Embryonic facial prominence (tissue), 1 donor: ENCODE measurements at regions not wholly inside any gene's neighbourhood (a gene's known extent, or its start where the extent isn't known, plus 50 kb on each side); places are given as distances from the start of the nearest gene placed in this dataset.

Experiments
- DNase-seq: peaks from one replicate; pipeline ENCODE4 v3.0.0-alpha.2; 2016; ENCODE audit errors: extremely low spot score

DNA sequence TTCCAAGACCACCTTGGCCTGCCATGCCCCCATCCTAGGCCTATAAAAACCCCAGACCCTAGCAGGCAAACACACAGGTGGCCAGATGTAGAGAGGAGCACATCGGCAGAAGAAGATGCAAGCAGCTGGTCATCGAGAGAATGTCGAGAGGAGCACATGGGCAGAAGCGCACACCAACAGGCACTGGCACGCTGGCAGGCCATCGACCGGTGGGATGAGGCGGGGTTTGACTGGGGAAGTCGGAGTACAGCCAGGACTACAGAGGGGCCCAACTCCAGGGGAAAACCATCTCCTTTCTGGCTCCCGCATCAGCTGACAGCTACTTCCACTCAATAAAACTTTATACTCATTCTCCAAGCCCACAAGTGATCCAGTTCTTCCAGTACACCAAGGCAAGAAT, 283.1 kb upstream of the RGMB start:
- no peak for DNase-seq

DNA sequence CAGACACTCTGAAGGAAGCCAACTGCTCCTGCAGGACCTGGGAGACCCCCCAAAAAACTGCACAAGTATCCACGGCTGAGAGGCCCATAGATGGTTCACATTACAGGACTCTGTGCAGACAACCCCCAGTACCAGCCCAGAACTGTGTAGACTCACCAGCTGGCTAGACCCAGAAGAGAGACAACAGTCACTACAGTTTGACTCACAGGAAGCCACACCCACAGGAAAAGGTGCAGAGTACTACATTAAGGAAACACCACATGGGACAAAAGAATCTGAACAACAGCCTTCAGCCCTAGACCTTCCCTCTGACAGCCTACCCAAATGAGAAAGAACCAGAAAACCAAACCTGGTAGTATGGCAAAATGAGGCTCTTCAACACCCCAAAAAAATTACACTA, 281.2 kb upstream of the RGMB start:
- DNase-seq: no peak

- DNase-seq: no peak
Observed at GRCh38 chr5:98497418-98497817, 276.0 kb upstream of the RGMB start.

DNA sequence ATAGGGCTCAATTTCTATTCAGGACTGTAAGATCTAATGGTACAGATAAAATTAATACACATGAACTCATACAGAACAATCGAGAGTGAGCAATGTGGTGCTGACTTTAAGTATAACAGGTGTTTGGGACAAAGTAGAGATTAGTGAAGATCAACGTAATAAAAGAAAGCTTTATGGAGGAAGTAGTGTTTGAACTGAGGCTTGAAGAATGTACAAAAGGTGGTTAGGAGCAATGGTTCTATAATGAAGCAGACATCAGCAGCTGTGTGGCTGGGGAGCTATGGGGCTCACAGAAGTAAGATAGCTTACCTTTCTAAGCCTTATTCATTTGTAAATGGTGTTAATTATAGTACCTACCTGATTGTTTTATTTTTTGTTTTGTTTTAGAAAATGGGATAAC, 275.4 kb upstream of the RGMB start:
- DNase-seq: no peak

DNA sequence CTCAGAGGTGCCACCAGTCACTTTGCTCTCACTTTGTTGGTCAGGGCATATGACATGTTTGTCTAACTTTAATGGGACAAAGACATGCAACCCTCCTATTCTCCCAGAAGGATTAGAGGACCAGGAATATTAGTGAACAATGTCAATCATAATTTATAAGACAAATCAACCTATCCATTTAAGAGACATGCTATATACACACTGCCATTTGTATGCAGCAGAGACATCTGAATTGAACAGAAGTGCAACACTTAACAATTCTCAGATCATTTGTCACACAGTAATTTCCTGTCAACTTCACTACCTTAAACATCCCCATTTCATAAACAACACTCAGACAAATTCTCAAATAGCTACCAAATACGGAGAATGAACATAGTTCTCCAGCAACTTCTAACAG, 273.6 kb upstream of the RGMB start:
- no peak for DNase-seq

DNA sequence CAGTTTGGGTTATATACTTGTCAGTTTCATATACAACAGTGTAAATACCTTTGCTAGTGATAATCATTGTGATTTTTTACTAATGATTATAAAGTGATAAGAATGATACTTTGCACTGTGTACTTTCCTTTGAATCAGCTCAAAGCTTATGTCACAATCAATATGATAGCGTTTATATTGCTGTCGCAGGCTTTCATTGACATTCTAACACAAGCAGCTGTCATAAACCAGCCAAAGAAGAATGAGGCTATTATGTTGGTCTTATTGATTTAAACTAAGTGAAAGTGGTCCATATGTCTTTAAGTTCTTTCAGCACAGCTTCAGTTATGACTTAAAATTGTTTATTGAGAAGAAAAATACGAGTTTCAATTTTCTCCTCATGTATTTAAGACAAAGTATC, 272.7 kb upstream of the RGMB start:
- DNase-seq: no peak

DNA sequence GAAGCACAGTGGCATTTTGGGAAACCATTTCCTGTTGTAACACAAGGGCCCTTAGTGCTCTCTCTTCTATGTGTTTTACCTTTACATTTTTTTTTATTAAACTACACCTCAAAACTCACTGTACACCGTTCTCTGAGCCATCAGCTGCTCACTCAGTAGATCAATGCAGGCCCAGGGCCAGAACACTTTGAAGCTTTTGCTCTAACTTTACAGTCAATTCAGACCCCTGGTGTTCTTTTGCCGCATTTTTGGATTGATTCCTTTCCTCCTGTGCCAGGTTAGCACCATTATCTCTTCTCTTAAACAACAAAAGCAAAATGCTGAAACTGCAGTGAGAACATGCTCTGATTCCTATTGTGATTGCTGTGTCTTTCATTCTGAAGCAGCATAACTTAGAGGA, 269.8 kb upstream of the RGMB start:
- DNase-seq: no peak

DNA sequence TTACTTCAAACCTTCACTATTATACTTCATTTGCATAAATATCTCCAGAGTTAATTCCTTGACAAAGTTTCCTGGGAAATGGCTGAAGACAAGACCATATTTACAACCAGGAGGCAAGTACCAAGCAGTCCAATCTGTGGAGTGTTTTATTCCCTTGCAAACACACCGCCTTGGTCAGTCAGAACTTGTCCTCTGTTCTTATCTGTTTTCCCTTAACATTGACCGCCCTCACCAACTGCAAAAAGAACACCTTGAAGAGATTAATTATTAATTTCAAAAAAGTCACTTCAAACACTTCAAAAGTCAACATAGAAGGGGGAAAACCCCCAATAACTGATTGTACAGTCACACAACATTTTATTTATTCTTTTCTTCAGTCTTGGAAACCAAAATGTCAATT, 269.0 kb upstream of the RGMB start:
- DNase-seq: no peak

DNA sequence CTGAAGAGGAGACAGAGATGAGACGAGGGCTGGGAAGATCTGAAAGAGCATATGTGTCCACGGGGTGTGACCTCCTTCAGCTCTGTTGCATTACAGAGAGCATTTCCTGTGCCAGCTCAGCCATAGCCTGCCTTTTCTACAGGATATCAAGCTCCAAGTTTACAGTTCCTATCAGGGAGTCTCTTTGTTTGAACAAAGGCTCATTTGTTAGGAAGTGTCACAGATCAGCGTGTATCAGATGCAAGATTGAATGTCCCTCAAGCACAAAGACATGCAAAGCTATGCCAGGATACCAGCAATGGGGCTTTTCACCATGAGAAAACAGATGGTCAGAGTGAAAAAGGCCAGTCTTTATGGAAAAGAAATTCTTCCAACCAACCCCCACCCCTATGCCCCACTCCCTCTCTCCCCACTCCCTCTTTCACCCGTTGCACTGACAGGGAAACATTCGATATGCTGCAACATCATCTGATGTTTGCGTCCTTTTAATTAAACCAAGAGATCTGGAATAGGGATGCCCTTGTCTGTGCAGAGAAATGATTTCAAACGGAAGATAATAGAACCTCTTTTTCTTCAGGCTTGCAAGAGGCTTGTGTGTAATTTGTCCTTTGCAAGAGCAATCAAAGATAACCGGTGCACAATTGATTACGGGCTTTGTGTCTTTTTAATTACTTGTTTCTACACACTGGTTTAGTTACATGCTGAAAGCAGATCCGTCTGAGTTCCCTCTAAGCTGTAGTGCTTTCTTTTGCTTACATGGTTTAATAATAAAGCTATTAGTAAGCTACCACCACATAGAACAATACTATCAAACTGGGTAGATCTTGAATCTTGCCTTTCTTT, 263.1 kb upstream of the RGMB start:
- no peak for DNase-seq

DNA sequence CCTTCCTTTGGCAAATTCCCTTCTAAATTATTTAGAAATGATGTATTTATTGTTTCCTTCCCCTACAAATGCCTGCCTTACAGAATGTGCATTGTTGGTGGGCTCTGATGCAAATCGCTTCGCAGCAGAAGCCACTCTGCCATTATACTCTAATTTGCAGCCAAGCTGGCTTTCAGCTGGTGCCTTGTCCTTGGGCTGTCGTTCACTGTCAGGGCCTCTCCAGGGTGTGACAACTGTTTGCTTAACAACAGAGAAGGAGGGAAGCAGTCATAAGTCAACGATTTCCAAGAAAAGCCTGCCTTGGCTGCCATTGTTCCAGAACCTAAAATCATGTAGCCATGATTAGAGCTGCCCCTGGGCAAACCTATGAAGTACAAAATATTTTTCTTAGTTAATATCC, 260.1 kb upstream of the RGMB start:
- no peak for DNase-seq

DNA sequence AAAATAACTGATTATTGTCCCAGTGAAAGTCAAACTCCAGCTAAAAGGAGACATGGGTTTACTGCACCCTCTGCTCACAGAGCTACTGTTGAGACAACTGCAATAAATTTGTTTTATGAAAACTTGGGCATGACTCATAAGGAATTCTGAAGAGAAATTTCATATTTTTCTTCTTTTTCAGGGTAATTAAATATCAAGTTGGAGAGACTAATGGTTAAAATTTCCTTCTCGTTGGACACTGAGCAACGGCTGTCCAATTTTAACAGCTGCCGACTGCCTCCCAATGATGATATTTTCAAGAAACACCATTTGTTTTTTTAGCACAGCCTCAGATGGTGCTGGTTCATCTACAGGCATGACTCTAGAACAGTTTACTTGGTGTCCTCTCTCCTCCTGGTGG, 259.2 kb upstream of the RGMB start:
- DNase-seq: no peak

DNA sequence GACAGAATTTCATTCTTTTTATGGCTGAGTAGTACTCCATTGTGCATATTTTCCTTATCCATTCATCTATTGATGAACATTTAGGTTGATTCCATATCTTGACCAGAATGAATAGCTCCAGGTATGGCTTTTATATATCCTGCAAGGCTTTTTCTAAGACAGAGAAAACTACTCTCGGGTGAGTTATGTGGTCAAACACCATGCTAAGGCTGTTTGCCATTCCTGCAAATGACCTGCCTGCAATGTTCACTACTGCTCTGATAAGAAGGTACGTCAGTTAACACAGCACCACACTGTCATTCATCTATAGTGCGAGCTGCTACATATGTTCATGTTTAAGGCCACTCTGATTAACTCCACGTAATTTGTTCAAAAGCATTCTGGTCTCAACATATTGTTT, 256.8 kb upstream of the RGMB start:
- no peak for DNase-seq

- no peak for DNase-seq
Observed at GRCh38 chr5:98517560-98518366, 255.7 kb upstream of the RGMB start.

DNA sequence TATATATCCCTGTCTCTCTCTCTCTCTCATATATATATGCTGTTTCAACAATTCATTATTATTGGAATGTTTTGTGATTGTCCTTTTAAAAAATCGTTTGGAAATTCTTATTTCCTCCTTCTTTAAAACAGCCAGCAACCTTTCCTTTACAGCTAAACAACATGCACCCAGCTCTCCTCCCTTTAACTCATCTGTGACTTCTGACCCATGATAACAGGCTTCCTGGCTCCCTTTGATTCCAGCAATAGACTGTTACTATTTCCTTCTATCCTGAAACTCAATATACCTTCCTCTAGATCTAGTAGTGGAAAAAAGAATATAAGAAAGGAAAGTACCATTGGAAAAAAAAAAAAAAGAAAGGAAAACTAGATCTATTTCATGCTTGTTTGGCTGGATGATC, 254.7 kb upstream of the RGMB start:
- DNase-seq: no peak

GRCh38 chr5:98519571-98519970, 253.9 kb upstream of the RGMB start:
- no peak for DNase-seq

- DNase-seq: no peak
Observed at GRCh38 chr5:98521821-98522220, 251.6 kb upstream of the RGMB start.

GRCh38 chr5:98524773-98525172, 248.7 kb upstream of the RGMB start:
- DNase-seq: no peak

- DNase-seq: no peak
Observed at GRCh38 chr5:98527846-98528245, 245.6 kb upstream of the RGMB start.

GRCh38 chr5:98529321-98529720, 244.1 kb upstream of the RGMB start:
- no peak for DNase-seq

DNA sequence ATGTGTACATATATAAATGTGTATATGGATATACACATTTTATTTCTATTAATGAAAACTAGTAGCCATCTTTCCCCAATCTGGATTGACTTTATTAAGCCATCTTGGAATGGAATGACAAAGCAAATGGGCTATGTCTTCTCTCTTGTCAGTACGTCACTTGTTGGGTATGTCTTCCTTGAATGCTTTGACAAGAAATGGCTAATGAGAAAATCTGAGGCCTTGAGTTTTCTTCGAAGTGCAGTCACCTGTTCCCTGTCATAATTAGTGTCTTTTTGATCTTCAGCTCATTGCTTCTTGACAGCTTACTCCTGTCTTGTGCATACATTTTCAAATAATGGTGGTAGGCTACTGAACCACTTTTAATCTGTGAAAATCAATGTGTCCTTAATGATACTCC, 243.2 kb upstream of the RGMB start:
- no peak for DNase-seq

DNA sequence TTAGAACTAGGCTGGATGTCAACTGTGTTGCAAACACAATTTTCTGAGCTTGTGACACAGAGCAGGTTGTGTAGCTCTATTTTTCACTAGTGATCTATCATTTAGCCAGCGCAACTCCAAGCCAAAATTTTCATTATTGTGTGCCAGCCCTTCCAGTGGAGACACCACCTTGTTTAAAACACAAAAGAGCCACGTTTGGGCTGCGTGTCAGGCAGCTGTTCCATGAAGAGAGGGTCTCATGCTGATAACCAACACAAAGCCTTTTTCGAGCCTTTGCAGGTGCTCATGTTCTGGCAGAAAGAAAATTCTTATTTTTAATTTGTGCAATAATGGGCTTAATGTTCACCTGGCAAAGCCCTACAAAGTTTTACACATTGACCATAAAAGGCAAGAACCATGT, 237.6 kb upstream of the RGMB start:
- no peak for DNase-seq

GRCh38 chr5:98540056-98540455, 233.4 kb upstream of the RGMB start:
- DNase-seq: no peak

- no peak for DNase-seq
Observed at GRCh38 chr5:98541641-98542040, 231.8 kb upstream of the RGMB start.
